Mesodermal cell (in vitro differentiated cells): ENCODE measurements at regions not wholly inside any gene's neighbourhood (a gene's known extent, or its start where the extent isn't known, plus 50 kb on each side); places are given as distances from the start of the nearest gene placed in this dataset.
"Not testable (repeated sequence)": the region's sequence is repeated elsewhere in the genome, so short reads cannot be mapped to it uniquely, and the experiment has no call there.

Experiments
- H3K27ac ChIP-seq: 2 replicates; pipeline ENCODE4 v1.7.0; 2013; ENCODE audit warnings: mild to moderate bottlenecking, low read depth, low read length, moderate library complexity; ENCODE audit not compliant: severe bottlenecking
- H3K36me3 ChIP-seq: 2 replicates; pipeline ENCODE4 v1.7.1; 2013; ENCODE audit warnings: mild to moderate bottlenecking, low read length, moderate library complexity; ENCODE audit not compliant: control insufficient read depth, insufficient read depth
- H3K4me1 ChIP-seq: one replicate; pipeline ENCODE4 v1.7.1; 2013; ENCODE audit warnings: mild to moderate bottlenecking, low read length; ENCODE audit not compliant: insufficient read depth, control insufficient read depth, poor library complexity, severe bottlenecking
- H3K4me3 ChIP-seq: 2 replicates; pipeline ENCODE4 v1.7.0; 2013; ENCODE audit warnings: low read length, control low read depth, mild to moderate bottlenecking; ENCODE audit not compliant: insufficient read depth, poor library complexity, severe bottlenecking; ENCODE audit errors: extremely low read depth
- H3K9me3 ChIP-seq: 2 replicates; pipeline ENCODE4 v1.7.1; 2013; ENCODE audit warnings: mild to moderate bottlenecking, low read length, moderate library complexity; ENCODE audit not compliant: control insufficient read depth
- WGBS, 2 experiments: methylation state at CpG; one replicate each; pipeline ENCODE4 v1.1.5; 2013; ENCODE audit warnings: missing lambda C conversion rate in 2 of 2; ENCODE audit not compliant: insufficient coverage in 2 of 2; 5-methylcytosine and 5-hydroxymethylcytosine counted together

- no peak overlapping the region for H3K27ac ChIP-seq
- 82 to 85% methylated on average over 29 of the region's 30 CpGs for WGBS, 2 experiments
- H3K4me1 ChIP-seq: no peaks in the 10 kb centered on the region
- no peaks in the 10 kb centered on the region for H3K36me3 ChIP-seq
- peaks cover 61% of the 10 kb centered on the region for H3K9me3 ChIP-seq
- H3K4me3 ChIP-seq: no peak overlapping the region
Observed at GRCh38 chr15:21261965-21262850, 178.1 kb downstream of the POTEB3 start.

DNA sequence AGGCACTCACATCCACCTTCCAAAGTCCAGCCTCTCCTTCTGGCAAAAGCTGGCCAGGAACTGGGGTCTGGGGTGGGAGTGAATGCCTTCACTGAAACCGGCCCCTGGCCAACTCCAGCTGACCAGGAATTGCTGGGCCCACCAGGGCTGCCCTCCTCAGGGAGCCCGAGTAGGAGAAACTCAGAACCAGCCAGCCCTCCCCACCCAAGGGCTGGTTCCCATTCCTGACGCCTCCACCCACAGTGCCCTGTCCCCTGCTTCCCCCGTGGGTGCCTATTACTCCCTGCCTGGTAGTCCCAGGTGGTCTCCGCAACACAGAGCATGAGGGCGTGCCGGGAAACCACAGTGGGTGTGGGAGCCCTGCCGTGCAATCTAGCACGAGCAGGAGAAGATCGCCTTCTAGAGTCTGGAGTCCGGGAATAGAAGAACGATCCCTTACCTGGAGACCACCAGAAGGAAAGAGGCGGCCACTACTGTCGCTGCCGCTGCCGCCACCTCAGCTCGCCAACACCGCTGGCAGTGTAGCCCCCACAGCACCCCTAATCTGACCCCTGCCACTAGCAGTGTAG, 178.8 kb downstream of the POTEB3 start:
- WGBS, 2 experiments: 83% methylated on average over 17 to 18 of the region's 18 CpGs
- H3K27ac ChIP-seq: no peak overlapping the region
- H3K9me3 ChIP-seq: peaks cover 56% of the 10 kb centered on the region
- H3K4me3 ChIP-seq: no peak overlapping the region
- H3K4me1 ChIP-seq: no peaks in the 10 kb centered on the region
- H3K36me3 ChIP-seq: no peaks in the 10 kb centered on the region

DNA sequence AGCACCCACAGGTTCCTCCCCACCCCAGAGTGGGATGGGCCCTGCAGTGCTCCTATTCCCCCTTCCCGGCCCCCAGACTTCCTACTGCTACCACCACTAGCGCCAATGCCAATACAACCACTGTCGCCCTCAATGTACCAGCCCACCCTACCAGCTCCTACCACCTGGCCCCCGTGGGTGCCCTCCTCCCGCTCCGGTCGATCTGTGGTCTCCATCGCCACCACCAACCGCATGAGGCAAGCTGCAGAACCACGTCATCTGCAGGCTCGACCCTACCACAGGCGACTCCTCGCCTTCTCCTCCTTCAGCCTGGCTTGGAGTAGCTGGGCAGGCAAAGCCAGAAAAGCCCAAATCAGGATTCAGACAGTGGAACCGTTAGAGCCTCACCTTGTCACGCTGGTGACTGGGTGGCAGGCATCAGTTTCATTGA, 179.3 kb downstream of the POTEB3 start:
- 76 to 77% methylated on average over 15 of the region's 15 CpGs for WGBS, 2 experiments
- no peaks in the 10 kb centered on the region for H3K4me1 ChIP-seq
- no peaks in the 10 kb centered on the region for H3K36me3 ChIP-seq
- H3K9me3 ChIP-seq: peaks cover 51% of the 10 kb centered on the region
- no peak overlapping the region for H3K4me3 ChIP-seq
- H3K27ac ChIP-seq: no peak overlapping the region

- H3K36me3 ChIP-seq, H3K4me1 ChIP-seq, H3K27ac ChIP-seq, H3K4me3 ChIP-seq: not testable (repeated sequence)
- WGBS, 2 experiments: 74 to 81% methylated on average over 3 of the region's 3 CpGs
- H3K9me3 ChIP-seq: peaks cover 45% of the 10 kb centered on the region
Observed at GRCh38 chr15:21258635-21259034, 181.7 kb downstream of the POTEB3 start.

- H3K4me3 ChIP-seq, H3K9me3 ChIP-seq, H3K27ac ChIP-seq, H3K4me1 ChIP-seq, H3K36me3 ChIP-seq: not testable (repeated sequence)
- WGBS, 2 experiments: no CpG with 5 or more reads among the region's 5 CpGs
Observed at GRCh38 chr15:21249508-21250019, 190.7 kb downstream of the POTEB3 start.
